GM18508 (cell line): ENCODE measurements at regions not wholly inside any gene's neighbourhood (a gene's known extent, or its start where the extent isn't known, plus 50 kb on each side); places are given as distances from the start of the nearest gene placed in this dataset.

Experiments
- ATAC-seq: cut with Tn5 transposase; IDR thresholded peaks from one replicate; pipeline ENCODE4 v1.9.1; 2021; ENCODE audit warnings: moderate number of reproducible peaks; ENCODE audit not compliant: insufficient read depth, unreplicated experiment

DNA sequence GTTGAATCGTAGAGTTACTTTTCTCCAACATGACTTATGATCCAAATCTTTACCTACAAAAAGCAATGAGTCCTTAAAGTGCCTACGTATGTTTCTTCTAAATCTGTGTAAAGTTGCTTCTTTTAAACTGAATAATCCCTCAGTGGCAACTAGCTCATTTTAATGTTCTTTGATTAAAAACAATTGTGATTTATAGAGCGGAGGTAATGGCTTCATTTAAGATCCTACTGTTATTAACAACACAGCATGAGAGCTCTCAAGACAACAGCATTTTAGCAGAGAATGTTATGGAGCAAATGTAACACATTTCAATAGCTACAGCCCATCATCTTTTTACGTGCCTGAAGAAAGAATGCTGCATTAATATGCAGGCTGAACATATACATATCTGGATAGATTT lies 55.3 kb upstream of the VGLL3 start:
- ATAC-seq, result no peak

GRCh38 chr3:87045473-87045872 lies 54.5 kb upstream of the VGLL3 start:
- no peak for ATAC-seq

GRCh38 chr3:87044846-87045245 lies 53.9 kb upstream of the VGLL3 start:
- ATAC-seq, result no peak

DNA sequence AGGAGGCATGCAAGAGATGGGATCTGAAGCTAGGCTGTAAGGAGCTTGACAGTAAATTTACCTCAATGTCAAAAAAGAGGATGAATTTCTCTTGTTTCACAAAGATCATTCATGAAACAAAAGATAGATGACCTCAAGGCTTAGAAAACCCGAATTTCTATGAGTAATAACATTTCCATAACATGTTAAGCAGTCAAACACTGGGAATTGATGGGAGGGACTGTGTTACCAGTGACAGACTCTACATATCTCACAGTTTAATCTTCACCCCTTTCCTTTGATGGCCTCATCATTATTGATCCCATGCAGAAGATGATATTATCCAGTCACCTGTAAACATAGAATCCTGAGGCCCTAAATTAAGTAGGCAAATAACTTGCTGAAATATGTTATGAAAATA lies 53.5 kb upstream of the VGLL3 start:
- no peak for ATAC-seq

- ATAC-seq, result no peak
Measured at GRCh38 chr3:87041191-87041590, 50.2 kb upstream of the VGLL3 start.
